Activated naive CD4-positive, alpha-beta T cell treated with anti-CD3 and anti-CD28 coated beads for 36 hours (primary cell): ENCODE measurements at regions not wholly inside any gene's neighbourhood (a gene's known extent, or its start where the extent isn't known, plus 50 kb on each side); places are given as distances from the start of the nearest gene placed in this dataset.

Experiments
- CTCF ChIA-PET: fragments of 350-600 bp; sonication (Branson Sonifier 250); formaldehyde crosslinking; loops from one replicate; lab custom pipeline; 2021; ENCODE audit warnings: antibody characterized with exemption; lab: Charles Lee
- DNase-seq: peaks from one replicate; pipeline ENCODE4 v3.0.0-alpha.2; 2020
- H3K27ac Mint-ChIP-seq: one replicate; pipeline ENCODE4 v1.8.0; 2021; ENCODE audit warnings: mild to moderate bottlenecking, mixed read lengths
- H3K27me3 Mint-ChIP-seq: one replicate; pipeline ENCODE4 v1.8.0; 2021; ENCODE audit warnings: low read depth, mixed read lengths
- H3K36me3 Mint-ChIP-seq: one replicate; pipeline ENCODE4 v1.8.0; 2021; ENCODE audit warnings: low read depth, mixed read lengths
- H3K4me1 Mint-ChIP-seq: one replicate; pipeline ENCODE4 v1.8.0; 2021; ENCODE audit warnings: low read depth, mixed read lengths
- H3K4me3 Mint-ChIP-seq: one replicate; pipeline ENCODE4 v1.8.0; 2021; ENCODE audit warnings: mild to moderate bottlenecking, moderate library complexity, mixed read lengths
- H3K9me3 Mint-ChIP-seq: one replicate; pipeline ENCODE4 v1.8.0; 2021; ENCODE audit warnings: mixed read lengths
- intact Hi-C: fragments of 100-400 bp; cut with micrococcal nuclease; formaldehyde crosslinking; loops from one replicate; pipeline ENCODE4 v1.15.1; 2023

DNA sequence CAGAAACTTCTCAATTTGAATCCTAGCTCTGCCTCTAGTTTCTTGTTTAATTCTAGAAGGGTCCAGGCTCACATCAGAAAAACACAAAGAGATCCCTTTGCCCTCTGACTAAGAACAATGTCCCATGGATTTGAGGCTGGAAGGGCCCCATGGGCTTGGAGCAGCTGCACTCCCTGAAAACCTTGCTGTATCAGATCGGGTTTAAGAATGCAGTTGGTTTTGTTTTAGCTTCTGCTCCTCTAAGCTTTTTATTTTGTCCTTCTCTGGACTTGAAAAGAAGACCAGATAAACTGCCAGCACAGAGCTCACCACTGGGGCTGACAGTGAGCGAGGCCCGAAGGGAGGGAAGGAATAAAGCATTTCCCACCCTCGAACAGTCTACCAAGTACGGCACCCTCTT is 69.2 kb upstream of the WIPF1 start:
- no peak overlapping the region for H3K4me3 Mint-ChIP-seq
- CTCF ChIA-PET: interaction anchor here (0.8 to 1.4 kb wide), 3 partner anchors 15 to 31 kb away, joined by 3 read pairs; no protein-coding TSS in a partner anchor
- peaks cover 6% of the 10 kb centered on the region for H3K9me3 Mint-ChIP-seq
- H3K4me1 Mint-ChIP-seq: peaks cover 17% of the 10 kb centered on the region
- no peaks in the 10 kb centered on the region for H3K27me3 Mint-ChIP-seq
- DNase-seq: no peak
- H3K27ac Mint-ChIP-seq: no peak overlapping the region
- H3K36me3 Mint-ChIP-seq: peaks cover 5% of the 10 kb centered on the region
- intact Hi-C loops: no loop called here

- H3K4me1 Mint-ChIP-seq: peaks cover 17% of the 10 kb centered on the region
- no peak overlapping the region for H3K27ac Mint-ChIP-seq
- no peak for DNase-seq
- CTCF ChIA-PET: interaction anchor here (1.4 kb wide), 1 partner anchor 15 kb away, joined by 3 read pairs; no protein-coding TSS in a partner anchor
- no peak overlapping the region for H3K4me3 Mint-ChIP-seq
- intact Hi-C loops: no loop called here
- no peaks in the 10 kb centered on the region for H3K27me3 Mint-ChIP-seq
- H3K36me3 Mint-ChIP-seq: peaks cover 3% of the 10 kb centered on the region
- H3K9me3 Mint-ChIP-seq: peaks cover 2% of the 10 kb centered on the region
These were observed 68.7 kb upstream of the WIPF1 start for GRCh38 chr2:174666312-174666711.

- peaks cover 29% of the 10 kb centered on the region for H3K4me1 Mint-ChIP-seq
- no peak overlapping the region for H3K27ac Mint-ChIP-seq
- DNase-seq: no peak
- H3K36me3 Mint-ChIP-seq: no peaks in the 10 kb centered on the region
- H3K4me3 Mint-ChIP-seq: no peak overlapping the region
- H3K9me3 Mint-ChIP-seq: no peaks in the 10 kb centered on the region
- CTCF ChIA-PET: no interaction called here
- intact Hi-C loops: no loop called here
- no peaks in the 10 kb centered on the region for H3K27me3 Mint-ChIP-seq
These were observed 66.6 kb upstream of the WIPF1 start for GRCh38 chr2:174664084-174664759.

GRCh38 chr2:174663550-174663949 is 65.9 kb upstream of the WIPF1 start:
- no peaks in the 10 kb centered on the region for H3K9me3 Mint-ChIP-seq

DNA sequence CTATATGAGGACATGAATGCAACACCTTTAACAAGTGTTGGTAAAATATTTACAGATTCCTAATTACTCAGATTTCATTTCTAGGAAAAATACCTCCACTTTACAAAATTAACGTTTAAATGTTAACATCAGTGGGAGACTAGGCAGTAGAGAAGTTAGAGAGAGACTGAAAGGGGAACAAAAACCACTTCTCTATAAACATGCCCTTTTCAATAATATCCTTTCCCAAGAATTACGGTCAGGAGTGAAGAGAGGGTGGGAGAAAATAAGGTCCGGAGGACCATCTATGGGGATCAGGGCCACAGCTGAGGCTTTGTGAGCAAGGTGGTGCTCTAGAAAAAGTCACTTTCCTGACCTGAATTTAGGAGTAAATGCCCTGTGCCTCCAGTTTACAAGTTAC is 65.3 kb upstream of the WIPF1 start:
- DNase-seq: no peak
- Mint-ChIP-seq H3K4me3 (no peak overlapping the region), H3K9me3 (no peaks in the 10 kb centered on the region), H3K4me1 (peaks cover 29% of the 10 kb centered on the region), H3K27me3 (no peaks in the 10 kb centered on the region), H3K36me3 (no peaks in the 10 kb centered on the region), H3K27ac (no peak overlapping the region)
- intact Hi-C loops: no loop called here
- CTCF ChIA-PET: no interaction called here

More at GRCh38 chr2:174663550-174663949, 65.9 kb upstream of the WIPF1 start:
- no peaks in the 10 kb centered on the region for H3K27me3 Mint-ChIP-seq
- no peak overlapping the region for H3K27ac Mint-ChIP-seq
- no peaks in the 10 kb centered on the region for H3K36me3 Mint-ChIP-seq
- intact Hi-C loops: no loop called here
- H3K4me3 Mint-ChIP-seq: no peak overlapping the region
- peaks cover 33% of the 10 kb centered on the region for H3K4me1 Mint-ChIP-seq
- CTCF ChIA-PET: no interaction called here
- DNase-seq: no peak

GRCh38 chr2:174662459-174662858 is 64.9 kb upstream of the WIPF1 start:
- Mint-ChIP-seq H3K27me3 (no peaks in the 10 kb centered on the region), H3K9me3 (no peaks in the 10 kb centered on the region), H3K4me3 (no peak overlapping the region), H3K27ac (no peak overlapping the region), H3K4me1 (peaks cover 25% of the 10 kb centered on the region), H3K36me3 (no peaks in the 10 kb centered on the region)
- intact Hi-C loops: no loop called here
- CTCF ChIA-PET: no interaction called here
- DNase-seq: no peak

- Mint-ChIP-seq H3K27ac (no peak overlapping the region), H3K9me3 (peaks cover 1% of the 10 kb centered on the region), H3K36me3 (peaks cover 3% of the 10 kb centered on the region), H3K27me3 (no peaks in the 10 kb centered on the region), H3K4me3 (no peak overlapping the region), H3K4me1 (peaks cover 21% of the 10 kb centered on the region)
- CTCF ChIA-PET: interaction anchor here (0.5 kb wide), 1 partner anchor 142 kb away, joined by 3 read pairs; no protein-coding TSS in a partner anchor
- intact Hi-C loops: no loop called here
- no peak for DNase-seq
These were observed 63.5 kb upstream of the WIPF1 start for GRCh38 chr2:174660984-174661675.

GRCh38 chr2:174659069-174659900 is 61.7 kb upstream of the WIPF1 start:
- H3K9me3 Mint-ChIP-seq: peaks cover 10% of the 10 kb centered on the region
- intact Hi-C loops: loop anchor here (1.0 kb wide), 2 partner anchors 21 to 25 kb away; no protein-coding TSS in a partner anchor
- CTCF ChIA-PET: interaction anchor here (0.7 to 1.0 kb wide), 3 partner anchors 19 to 27 kb away, joined by 3 read pairs; no protein-coding TSS in a partner anchor
- H3K4me3 Mint-ChIP-seq: no peak overlapping the region
- H3K4me1 Mint-ChIP-seq: peaks cover 36% of the 10 kb centered on the region
- peaks cover 14% of the 10 kb centered on the region for H3K36me3 Mint-ChIP-seq
- H3K27me3 Mint-ChIP-seq: no peaks in the 10 kb centered on the region
- no peak overlapping the region for H3K27ac Mint-ChIP-seq
- no peak for DNase-seq

DNA sequence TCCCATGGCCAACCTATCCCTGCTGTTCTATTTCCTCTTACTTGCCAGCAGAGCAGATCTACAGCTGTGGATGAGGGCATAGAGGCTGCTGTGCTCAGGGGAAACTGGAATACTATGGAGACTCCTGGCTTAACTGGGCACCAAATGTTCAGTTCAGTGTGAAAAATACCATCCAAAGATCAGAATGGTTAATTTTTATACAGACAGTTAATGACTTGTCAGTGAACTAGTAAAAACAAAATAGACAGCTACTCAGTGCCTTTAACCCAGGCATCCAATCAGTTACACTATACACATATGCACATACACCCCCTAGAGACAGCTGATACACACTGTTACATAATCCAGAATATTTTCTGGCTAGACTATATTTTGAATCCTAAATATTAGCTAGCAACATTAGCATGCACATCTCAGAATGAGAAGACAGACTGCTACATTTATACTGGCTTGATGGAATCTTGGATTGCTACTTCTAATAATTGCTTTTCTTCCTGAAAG is 59.1 kb upstream of the WIPF1 start:
- Mint-ChIP-seq H3K9me3 (peaks cover 10% of the 10 kb centered on the region), H3K4me3 (no peak overlapping the region), H3K27me3 (no peaks in the 10 kb centered on the region), H3K27ac (no peak overlapping the region), H3K36me3 (peaks cover 16% of the 10 kb centered on the region), H3K4me1 (peaks cover 41% of the 10 kb centered on the region)
- no peak for DNase-seq
- intact Hi-C loops: no loop called here
- CTCF ChIA-PET: interaction anchor here (0.6 to 1.2 kb wide), 2 partner anchors 12 to 24 kb away, joined by 3 to 5 read pairs; no protein-coding TSS in a partner anchor

DNA sequence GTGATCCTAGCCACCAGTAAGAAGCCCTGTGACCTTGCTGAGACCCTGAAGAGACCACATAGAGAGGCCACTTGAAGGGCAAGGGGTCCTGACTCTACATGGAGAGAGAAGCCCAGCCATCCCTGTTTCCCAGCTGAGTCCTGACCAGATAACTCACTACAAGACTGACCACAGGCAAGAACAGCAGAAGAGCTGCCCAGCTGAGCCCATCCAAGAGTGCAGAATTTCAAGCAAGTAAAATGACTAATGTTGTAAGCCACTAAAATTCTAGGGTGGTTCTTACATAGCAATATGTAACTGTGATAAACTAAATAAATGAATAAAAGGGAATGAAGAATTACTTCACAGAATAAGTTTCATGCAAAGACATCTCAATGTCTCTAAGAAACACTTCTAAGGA is 58.4 kb upstream of the WIPF1 start:
- Mint-ChIP-seq H3K27ac (no peak overlapping the region), H3K4me1 (peaks cover 41% of the 10 kb centered on the region), H3K9me3 (peaks cover 10% of the 10 kb centered on the region), H3K36me3 (peaks cover 16% of the 10 kb centered on the region), H3K4me3 (no peak overlapping the region), H3K27me3 (no peaks in the 10 kb centered on the region)
- DNase-seq: no peak
- CTCF ChIA-PET: no interaction called here
- intact Hi-C loops: no loop called here

GRCh38 chr2:174654419-174654941 is 56.9 kb upstream of the WIPF1 start:
- no peak overlapping the region for H3K27ac Mint-ChIP-seq
- H3K36me3 Mint-ChIP-seq: peaks cover 22% of the 10 kb centered on the region
- H3K4me1 Mint-ChIP-seq: peaks cover 43% of the 10 kb centered on the region
- peaks cover 17% of the 10 kb centered on the region for H3K9me3 Mint-ChIP-seq
- CTCF ChIA-PET: interaction anchor here (0.7 to 1.2 kb wide), 4 partner anchors 19 to 761 kb away, joined by 3 to 5 read pairs (median 4); no protein-coding TSS in a partner anchor
- H3K4me3 Mint-ChIP-seq: no peak overlapping the region
- no peaks in the 10 kb centered on the region for H3K27me3 Mint-ChIP-seq
- intact Hi-C loops: no loop called here
- no peak for DNase-seq

DNA sequence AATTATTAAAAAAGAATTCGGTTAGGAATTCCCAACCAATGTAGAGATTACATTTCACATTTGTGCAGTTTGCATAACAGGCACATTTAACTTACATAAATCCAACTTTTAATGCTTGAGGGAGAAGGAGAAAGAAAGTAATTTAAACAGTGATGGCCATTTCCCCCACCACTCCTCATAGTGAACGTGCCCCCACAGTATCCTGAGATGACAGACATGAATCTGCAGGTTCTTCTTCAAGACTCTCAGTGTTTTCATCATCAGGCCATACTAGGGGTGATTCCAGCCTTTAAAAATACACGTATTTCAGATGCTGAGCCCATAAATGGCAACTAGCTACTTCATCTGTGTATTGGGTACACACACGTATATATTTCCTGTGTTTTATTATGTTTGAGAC is 51.3 kb upstream of the WIPF1 start:
- Mint-ChIP-seq H3K4me1 (peaks cover 14% of the 10 kb centered on the region), H3K36me3 (peaks cover 18% of the 10 kb centered on the region), H3K4me3 (no peak overlapping the region), H3K9me3 (peaks cover 15% of the 10 kb centered on the region), H3K27me3 (no peaks in the 10 kb centered on the region), H3K27ac (no peak overlapping the region)
- intact Hi-C loops: no loop called here
- no peak for DNase-seq
- CTCF ChIA-PET: no interaction called here
